ENCODE measurements at regions not wholly inside any gene's neighbourhood (a gene's known extent, or its start where the extent isn't known, plus 50 kb on each side); places are given as distances from the start of the nearest gene placed in this dataset.

DNA sequence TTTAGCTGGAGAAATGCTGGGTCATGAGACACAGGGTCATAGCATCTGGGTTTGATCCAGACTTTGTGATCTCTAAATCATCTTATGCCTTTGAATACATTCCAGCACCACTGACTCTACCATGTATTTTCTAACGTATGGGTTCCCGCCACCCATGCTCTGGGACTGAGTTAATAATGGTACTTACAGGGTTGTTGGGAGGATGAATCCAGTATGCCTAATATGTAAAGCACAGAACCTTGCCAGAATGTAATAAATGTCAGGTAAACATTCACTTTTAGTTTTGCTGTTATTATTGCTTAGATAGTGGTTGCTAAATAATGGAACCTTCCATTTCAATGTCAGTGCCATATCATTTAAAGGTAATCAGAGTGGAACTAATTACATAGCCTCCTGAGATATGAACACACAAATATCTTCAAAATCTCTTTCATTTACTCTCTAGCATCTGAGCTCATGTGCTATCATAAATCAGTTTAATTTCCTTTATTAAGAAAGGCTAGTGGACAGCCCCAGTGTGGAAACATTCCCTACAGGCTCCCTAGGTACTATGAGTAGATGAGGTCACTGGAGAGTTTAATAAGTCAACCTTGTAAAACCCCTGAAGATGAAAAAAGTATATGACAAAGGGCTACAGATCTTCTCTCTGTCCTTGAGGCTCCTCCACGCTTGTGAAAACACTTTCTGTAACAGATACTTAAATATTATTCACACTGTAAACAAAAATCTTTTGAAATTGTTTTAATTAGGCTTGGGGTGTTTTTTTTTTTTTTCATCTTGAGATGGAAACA is 226.6 kb downstream of the ALDH8A1 start:
- no peaks in the 10 kb centered on the region for H3K9me3 ChIP-seq (replicated peaks; ENCODE audit: insufficient read depth, low read length)
- H3K4me1 ChIP-seq (ENCODE audit: low read length) = no peaks in the 10 kb centered on the region
- no peak overlapping the region for H3K27ac ChIP-seq (ENCODE audit: low read length)
- H4K20me1 ChIP-seq (ENCODE audit: insufficient read depth, low read length) = no peaks in the 10 kb centered on the region
- no peaks in the 10 kb centered on the region for H3K27me3 ChIP-seq (replicated peaks; ENCODE audit: insufficient read depth, low read length)
- no peak overlapping the region for H3K4me2 ChIP-seq (ENCODE audit: low read depth, low read length)
- TF ChIP-seq EZH2phosphoT487 (IDR thresholded peaks at IDR 0.05; ENCODE audit: low read length) (no peak), EZH2 (optimal IDR thresholded peaks at IDR 0.05; ENCODE audit: low read depth, low read length) (no peak)
- TF ChIP-seq, protein P1, sequence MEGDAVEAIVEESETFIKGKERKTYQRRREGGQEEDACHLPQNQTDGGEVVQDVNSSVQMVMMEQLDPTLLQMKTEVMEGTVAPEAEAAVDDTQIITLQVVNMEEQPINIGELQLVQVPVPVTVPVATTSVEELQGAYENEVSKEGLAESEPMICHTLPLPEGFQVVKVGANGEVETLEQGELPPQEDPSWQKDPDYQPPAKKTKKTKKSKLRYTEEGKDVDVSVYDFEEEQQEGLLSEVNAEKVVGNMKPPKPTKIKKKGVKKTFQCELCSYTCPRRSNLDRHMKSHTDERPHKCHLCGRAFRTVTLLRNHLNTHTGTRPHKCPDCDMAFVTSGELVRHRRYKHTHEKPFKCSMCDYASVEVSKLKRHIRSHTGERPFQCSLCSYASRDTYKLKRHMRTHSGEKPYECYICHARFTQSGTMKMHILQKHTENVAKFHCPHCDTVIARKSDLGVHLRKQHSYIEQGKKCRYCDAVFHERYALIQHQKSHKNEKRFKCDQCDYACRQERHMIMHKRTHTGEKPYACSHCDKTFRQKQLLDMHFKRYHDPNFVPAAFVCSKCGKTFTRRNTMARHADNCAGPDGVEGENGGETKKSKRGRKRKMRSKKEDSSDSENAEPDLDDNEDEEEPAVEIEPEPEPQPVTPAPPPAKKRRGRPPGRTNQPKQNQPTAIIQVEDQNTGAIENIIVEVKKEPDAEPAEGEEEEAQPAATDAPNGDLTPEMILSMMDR (IDR thresholded peaks at IDR 0.05; ENCODE audit: low read length) = no peak
- no peak overlapping the region for H3K9ac ChIP-seq (ENCODE audit: low read length)
- no peak for DNase-seq
- H3K36me3 ChIP-seq (replicated peaks; ENCODE audit: insufficient read depth, low read length) = no peaks in the 10 kb centered on the region
- no peaks in the 10 kb centered on the region for H3K79me2 ChIP-seq (ENCODE audit: low read length)
- H2AFZ ChIP-seq (ENCODE audit: low read length) = no peak overlapping the region
- no peaks in the 10 kb centered on the region for H3K9me2 ChIP-seq (replicated peaks; ENCODE audit: insufficient read depth, low read length)
- H3K4me3 ChIP-seq (ENCODE audit: low read length) = no peak overlapping the region
- no peaks in the 10 kb centered on the region for H3F3A ChIP-seq (ENCODE audit: insufficient read depth, low read length)

- Histone ChIP-seq H3F3A (ENCODE audit: insufficient read depth, low read length) (no peaks in the 10 kb centered on the region), H3K4me3 (ENCODE audit: low read length) (no peak overlapping the region), H4K20me1 (ENCODE audit: insufficient read depth, low read length) (no peaks in the 10 kb centered on the region), H3K4me1 (ENCODE audit: low read length) (no peaks in the 10 kb centered on the region), H3K79me2 (ENCODE audit: low read length) (no peaks in the 10 kb centered on the region), H3K9me3 (replicated peaks; ENCODE audit: insufficient read depth, low read length) (no peaks in the 10 kb centered on the region), H3K9ac (ENCODE audit: low read length) (no peak overlapping the region), H3K9me2 (replicated peaks; ENCODE audit: insufficient read depth, low read length) (no peaks in the 10 kb centered on the region), H3K4me2 (ENCODE audit: low read depth, low read length) (no peak overlapping the region), H3K27me3 (replicated peaks; ENCODE audit: insufficient read depth, low read length) (no peaks in the 10 kb centered on the region), H3K36me3 (replicated peaks; ENCODE audit: insufficient read depth, low read length) (no peaks in the 10 kb centered on the region), H3K27ac (ENCODE audit: low read length) (no peak overlapping the region), H2AFZ (ENCODE audit: low read length) (no peak overlapping the region)
- no peak for TF ChIP-seq EZH2phosphoT487 (IDR thresholded peaks at IDR 0.05; ENCODE audit: low read length)
- no peak for TF ChIP-seq EZH2 (optimal IDR thresholded peaks at IDR 0.05; ENCODE audit: low read depth, low read length)
- no peak for DNase-seq
Measured at GRCh38 chr6:134722200-134722870, 227.6 kb downstream of the ALDH8A1 start.

GRCh38 chr6:134721060-134721405 is 228.9 kb downstream of the ALDH8A1 start:
- no peak for DNase-seq
- no peaks in the 10 kb centered on the region for H3K9me2 ChIP-seq (replicated peaks; ENCODE audit: insufficient read depth, low read length)
- H3F3A ChIP-seq (ENCODE audit: insufficient read depth, low read length) = no peaks in the 10 kb centered on the region
- no peaks in the 10 kb centered on the region for H3K36me3 ChIP-seq (replicated peaks; ENCODE audit: insufficient read depth, low read length)
- no peaks in the 10 kb centered on the region for H3K4me1 ChIP-seq (ENCODE audit: low read length)
- no peak overlapping the region for H3K27ac ChIP-seq (ENCODE audit: low read length)
- H3K9ac ChIP-seq (ENCODE audit: low read length) = no peak overlapping the region
- no peak overlapping the region for H2AFZ ChIP-seq (ENCODE audit: low read length)
- H3K4me3 ChIP-seq (ENCODE audit: low read length) = no peak overlapping the region
- no peaks in the 10 kb centered on the region for H3K79me2 ChIP-seq (ENCODE audit: low read length)
- H3K27me3 ChIP-seq (replicated peaks; ENCODE audit: insufficient read depth, low read length) = no peaks in the 10 kb centered on the region
- H3K4me2 ChIP-seq (ENCODE audit: low read depth, low read length) = no peak overlapping the region
- TF ChIP-seq EZH2 (optimal IDR thresholded peaks at IDR 0.05; ENCODE audit: low read depth, low read length) (no peak), EZH2phosphoT487 (IDR thresholded peaks at IDR 0.05; ENCODE audit: low read length) (no peak)
- TF ChIP-seq, protein P1 (IDR thresholded peaks at IDR 0.05; ENCODE audit: low read length) = no peak
- H4K20me1 ChIP-seq (ENCODE audit: insufficient read depth, low read length) = no peaks in the 10 kb centered on the region
- no peaks in the 10 kb centered on the region for H3K9me3 ChIP-seq (replicated peaks; ENCODE audit: insufficient read depth, low read length)
